ENCODE measurements at regions not wholly inside any gene's neighbourhood (a gene's known extent, or its start where the extent isn't known, plus 50 kb on each side); places are given as distances from the start of the nearest gene placed in this dataset.
A peak's percentile ranks its signal among the peaks of the same experiment; 100 is the strongest.

DNA sequence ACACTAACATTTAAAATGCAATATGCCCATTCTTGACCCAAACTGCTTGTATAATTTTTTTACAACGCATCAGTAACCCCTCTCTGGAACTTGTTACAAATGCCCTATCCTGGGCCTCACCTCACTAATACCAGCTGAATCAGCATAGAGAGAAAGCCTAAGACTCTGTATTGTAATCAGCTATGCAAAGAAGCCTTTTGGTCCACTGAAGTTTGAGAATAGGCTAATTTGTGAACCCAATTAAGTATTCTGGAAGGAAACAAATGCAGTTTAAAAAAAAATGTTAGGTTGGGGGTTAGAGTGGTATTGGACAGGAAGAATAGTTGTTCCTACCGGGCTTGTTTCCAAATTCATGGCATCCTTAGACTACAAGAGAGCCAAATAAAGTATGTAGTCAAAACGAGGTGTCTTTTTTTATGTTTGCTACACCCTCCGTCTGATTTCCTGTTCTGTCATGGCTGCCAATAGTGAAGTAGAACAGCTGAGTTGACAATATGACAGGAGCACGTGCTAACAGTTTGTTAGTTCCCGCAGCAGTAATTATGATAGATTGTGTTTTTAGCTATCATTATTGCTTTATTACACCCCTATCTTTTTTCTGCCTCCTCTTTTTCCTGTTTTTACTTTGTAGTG is 1048.7 kb upstream of the NUDT12 start:
- WGBS, 5 donors, result 53 to 67% (median 54%) methylated on average over 6 of the region's 6 CpGs
- H3K9me3 ChIP-seq, result no peaks in the 10 kb centered on the region
- H3K4me1 ChIP-seq, result no peaks in the 10 kb centered on the region
- intact Hi-C loops (cut with DNase I; ENCODE audit: low total_unique reads), result no loop called here
- H3K36me3 ChIP-seq, result no peaks in the 10 kb centered on the region
- no peak overlapping the region for H3K27ac ChIP-seq
- no peaks in the 10 kb centered on the region for H3K27me3 ChIP-seq
- DNase-seq, result peak in 1 of 2 donors; percentile 8
- no peak for TF ChIP-seq POLR2A (IDR thresholded peaks at IDR 0.05)
- TF ChIP-seq, protein P1, sequence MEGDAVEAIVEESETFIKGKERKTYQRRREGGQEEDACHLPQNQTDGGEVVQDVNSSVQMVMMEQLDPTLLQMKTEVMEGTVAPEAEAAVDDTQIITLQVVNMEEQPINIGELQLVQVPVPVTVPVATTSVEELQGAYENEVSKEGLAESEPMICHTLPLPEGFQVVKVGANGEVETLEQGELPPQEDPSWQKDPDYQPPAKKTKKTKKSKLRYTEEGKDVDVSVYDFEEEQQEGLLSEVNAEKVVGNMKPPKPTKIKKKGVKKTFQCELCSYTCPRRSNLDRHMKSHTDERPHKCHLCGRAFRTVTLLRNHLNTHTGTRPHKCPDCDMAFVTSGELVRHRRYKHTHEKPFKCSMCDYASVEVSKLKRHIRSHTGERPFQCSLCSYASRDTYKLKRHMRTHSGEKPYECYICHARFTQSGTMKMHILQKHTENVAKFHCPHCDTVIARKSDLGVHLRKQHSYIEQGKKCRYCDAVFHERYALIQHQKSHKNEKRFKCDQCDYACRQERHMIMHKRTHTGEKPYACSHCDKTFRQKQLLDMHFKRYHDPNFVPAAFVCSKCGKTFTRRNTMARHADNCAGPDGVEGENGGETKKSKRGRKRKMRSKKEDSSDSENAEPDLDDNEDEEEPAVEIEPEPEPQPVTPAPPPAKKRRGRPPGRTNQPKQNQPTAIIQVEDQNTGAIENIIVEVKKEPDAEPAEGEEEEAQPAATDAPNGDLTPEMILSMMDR (IDR thresholded peaks at IDR 0.05), result no peak
- TF ChIP-seq EP300 (IDR thresholded peaks at IDR 0.05), result no peak
- no peak for TF ChIP-seq POLR2AphosphoS5 (IDR thresholded peaks at IDR 0.05)
- no peak overlapping the region for H3K4me3 ChIP-seq

DNA sequence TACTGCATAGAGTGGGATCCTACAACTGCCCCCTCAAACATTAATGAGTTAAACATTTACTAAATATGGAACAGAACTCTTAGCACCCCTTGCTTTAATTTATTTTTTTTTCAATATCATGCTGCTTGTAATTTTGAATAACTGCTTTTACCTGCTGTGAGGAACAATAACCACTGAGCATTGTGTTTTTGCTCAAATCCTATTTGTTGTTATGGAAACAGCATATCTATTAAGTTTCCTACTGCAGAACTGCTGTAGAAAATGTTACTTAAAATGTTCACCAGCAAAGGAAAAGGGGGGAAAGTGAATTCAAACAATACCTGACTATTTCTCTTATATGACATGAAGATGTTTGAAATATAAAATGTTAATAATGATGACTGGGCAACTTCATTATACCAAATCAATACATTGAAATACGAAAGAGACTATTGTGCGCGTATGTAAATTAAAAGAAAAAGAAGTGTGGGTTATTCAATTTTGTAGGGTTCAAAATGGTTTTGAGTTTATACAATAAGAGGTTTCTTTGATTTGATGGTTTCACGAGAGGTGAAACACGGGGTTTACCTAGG is 1043.8 kb upstream of the NUDT12 start:
- DNase-seq, result no peak
- Histone ChIP-seq H3K4me3 (no peak overlapping the region), H3K9me3 (peaks cover 0 to 6% (median 0%) of the 10 kb centered on the region in 4 donors), H3K4me1 (no peaks in the 10 kb centered on the region), H3K27ac (no peak overlapping the region), H3K27me3 (no peaks in the 10 kb centered on the region), H3K36me3 (no peaks in the 10 kb centered on the region)
- 72 to 75% (median 74%) methylated on average over 5 of the region's 5 CpGs for WGBS, 5 donors
- intact Hi-C loops (cut with DNase I; ENCODE audit: low total_unique reads), result no loop called here
- TF ChIP-seq POLR2AphosphoS5 (IDR thresholded peaks at IDR 0.05), result no peak
- no peak for TF ChIP-seq POLR2A (IDR thresholded peaks at IDR 0.05)
- no peak for TF ChIP-seq EP300 (IDR thresholded peaks at IDR 0.05)
- TF ChIP-seq, protein P1 (IDR thresholded peaks at IDR 0.05), result no peak

DNA sequence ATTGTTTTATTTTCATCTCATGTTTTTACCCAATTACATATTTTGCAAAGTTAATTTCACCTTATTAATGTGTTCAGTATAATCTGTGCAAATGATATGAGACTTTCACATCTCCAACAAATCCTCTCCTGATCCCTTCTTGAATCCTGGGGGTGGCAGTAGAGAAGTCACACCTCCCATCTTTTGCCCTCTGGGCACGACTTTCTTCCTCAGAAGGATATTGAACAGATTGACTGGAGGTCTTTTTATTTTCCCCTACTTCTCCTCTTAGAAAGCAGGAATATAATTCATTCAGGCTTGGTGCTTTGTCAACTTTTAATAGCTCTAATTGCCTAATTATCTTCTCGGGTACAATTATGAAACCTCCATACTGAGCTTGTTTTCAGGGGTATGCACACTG is 1037.1 kb upstream of the NUDT12 start:
- H3K27ac ChIP-seq, result no peak overlapping the region
- H3K4me3 ChIP-seq, result no peak overlapping the region
- no peaks in the 10 kb centered on the region for H3K36me3 ChIP-seq
- intact Hi-C loops (cut with DNase I; ENCODE audit: low total_unique reads), result no loop called here
- WGBS, 5 donors, result 57 to 72% (median 64%) methylated on average over 2 of the region's 2 CpGs
- DNase-seq, result no peak
- H3K4me1 ChIP-seq, result no peaks in the 10 kb centered on the region
- H3K9me3 ChIP-seq, result peaks cover 2 to 18% (median 4%) of the 10 kb centered on the region in 4 donors
- no peak for TF ChIP-seq EP300 (IDR thresholded peaks at IDR 0.05)
- TF ChIP-seq, protein P1 (IDR thresholded peaks at IDR 0.05), result no peak
- no peaks in the 10 kb centered on the region for H3K27me3 ChIP-seq

DNA sequence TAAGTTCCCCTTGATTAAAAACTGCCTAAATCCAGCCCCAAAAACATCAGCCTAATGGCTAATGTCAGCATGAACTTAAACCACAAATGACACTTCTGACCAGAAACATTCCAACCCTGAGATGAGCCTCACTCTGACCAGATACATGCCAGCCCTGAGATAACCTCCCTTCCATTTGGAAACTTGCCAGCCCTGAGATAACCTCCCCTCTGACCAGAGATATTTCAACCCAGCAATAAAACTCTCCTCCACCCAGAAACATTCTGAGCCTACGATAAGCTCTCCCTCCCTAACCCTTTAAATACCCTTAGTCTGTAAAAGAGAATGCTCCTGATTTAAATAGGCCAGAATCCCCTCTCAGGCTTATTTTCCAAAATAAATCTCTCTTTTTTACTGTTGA is 1035.7 kb upstream of the NUDT12 start:
- Histone ChIP-seq H3K9me3 (peaks cover 4 to 24% (median 9%) of the 10 kb centered on the region in 4 donors), H3K27me3 (no peaks in the 10 kb centered on the region), H3K4me1 (no peaks in the 10 kb centered on the region), H3K36me3 (no peaks in the 10 kb centered on the region), H3K27ac (no peak overlapping the region), H3K4me3 (no peak overlapping the region)
- intact Hi-C loops (cut with DNase I; ENCODE audit: low total_unique reads), result no loop called here
- DNase-seq, result no peak
- TF ChIP-seq, protein P1 (IDR thresholded peaks at IDR 0.05), result no peak
- no peak for TF ChIP-seq POLR2A (IDR thresholded peaks at IDR 0.05)
- TF ChIP-seq POLR2AphosphoS5 (IDR thresholded peaks at IDR 0.05), result no peak
- TF ChIP-seq EP300 (IDR thresholded peaks at IDR 0.05), result no peak
- 0 to 8% (median 0%) methylated on average over 1 of the region's 1 CpG for WGBS, 5 donors

All from stomach (tissue), 8 donors.